K562 (cell line): ENCODE measurements at regions not wholly inside any gene's neighbourhood (a gene's known extent, or its start where the extent isn't known, plus 50 kb on each side); places are given as distances from the start of the nearest gene placed in this dataset.

Source experiments
- ARHGAP35 ChIP-seq: fragments of 450-650 bp; IDR thresholded peaks from 2 replicates; pipeline ENCODE4 v1.6.1; 2018; ENCODE audit not compliant: partially characterized antibody
- CHD1 ChIP-seq: fragments of 200-600 bp; sonication (generic); IDR thresholded peaks from one replicate; pipeline ENCODE4 v1.6.1; 2012; ENCODE audit warnings: mild to moderate bottlenecking, moderate library complexity, low read length, inconsistent platforms
- E4F1 ChIP-seq: fragments of 250-450 bp; sonication (Bioruptor Pico); IDR thresholded peaks from 2 replicates; pipeline ENCODE4 v1.5.0; 2021; ENCODE audit warnings: mild to moderate bottlenecking, borderline replicate concordance
- SIN3A ChIP-seq, 2 experiments: fragments of 150-350 bp in 1 of 2; IDR thresholded peaks; 2 replicates each; pipeline ENCODE4 v1.6.1; 2011 to 2016; ENCODE audit warnings: borderline replicate concordance in 2 of 2, low read depth in 2 of 2, low read length in 2 of 2, mild to moderate bottlenecking in 2 of 2, moderate library complexity in 2 of 2; ENCODE audit not compliant: control insufficient read depth in 1 of 2
- ZKSCAN1 ChIP-seq: fragments of 150-350 bp; IDR thresholded peaks from 2 replicates; pipeline ENCODE4 v1.6.1; 2016; ENCODE audit warnings: low read depth, low read length
- ZNF12 ChIP-seq: sonication (generic); formaldehyde crosslinking; IDR thresholded peaks from 2 replicates; pipeline ENCODE4 v1.4.0; 2020; ENCODE audit warnings: mild to moderate bottlenecking, missing genetic modification reagents
- ZNF384 ChIP-seq: IDR thresholded peaks from 2 replicates; pipeline ENCODE4 v1.6.1; 2012; ENCODE audit warnings: low read depth, low read length, improper control_type of control experiment
- ZNF764 ChIP-seq: fragments of 250-450 bp; sonication (Bioruptor Pico); IDR thresholded peaks from 2 replicates; pipeline ENCODE4 v1.4.0; 2020; ENCODE audit warnings: low read depth, mild to moderate bottlenecking, moderate library complexity
- ZSCAN29 ChIP-seq: fragments of 450-650 bp; IDR thresholded peaks from 2 replicates; pipeline ENCODE4 v1.6.1; 2017
- TF ChIP-seq, protein P1 (sequence below), 3 experiments: IDR thresholded peaks in 2 of 3; conservative IDR thresholded peaks in 1 of 3; 2 replicates each; pipeline ENCODE4 v1.5.1; 2011 to 2012; ENCODE audit warnings: low read length in 3 of 3, mild to moderate bottlenecking in 3 of 3, control low read depth in 2 of 3, improper control_type of control experiment in 1 of 3, inconsistent platforms in 1 of 3, low read depth in 1 of 3, mixed read lengths in 1 of 3, moderate library complexity in 1 of 3; ENCODE audit not compliant: insufficient read depth in 2 of 3

GRCh38 chr11:69887841-69888427, 68.7 kb upstream of the FGF3 start:
- TF ChIP-seq ZKSCAN1 (no peak), SIN3A (IDR thresholded peaks at IDR 0.05; ENCODE audit: borderline replicate concordance in 2 of 2, control insufficient read depth in 1 of 2, low read depth in 2 of 2, low read length in 2 of 2) (no peak), ZNF764 (no peak), E4F1 (no peak), ZSCAN29 (no peak), ARHGAP35 (no peak), CHD1 (no peak), ZNF384 (no peak), ZNF12 (no peak)
- TF ChIP-seq, protein P1, sequence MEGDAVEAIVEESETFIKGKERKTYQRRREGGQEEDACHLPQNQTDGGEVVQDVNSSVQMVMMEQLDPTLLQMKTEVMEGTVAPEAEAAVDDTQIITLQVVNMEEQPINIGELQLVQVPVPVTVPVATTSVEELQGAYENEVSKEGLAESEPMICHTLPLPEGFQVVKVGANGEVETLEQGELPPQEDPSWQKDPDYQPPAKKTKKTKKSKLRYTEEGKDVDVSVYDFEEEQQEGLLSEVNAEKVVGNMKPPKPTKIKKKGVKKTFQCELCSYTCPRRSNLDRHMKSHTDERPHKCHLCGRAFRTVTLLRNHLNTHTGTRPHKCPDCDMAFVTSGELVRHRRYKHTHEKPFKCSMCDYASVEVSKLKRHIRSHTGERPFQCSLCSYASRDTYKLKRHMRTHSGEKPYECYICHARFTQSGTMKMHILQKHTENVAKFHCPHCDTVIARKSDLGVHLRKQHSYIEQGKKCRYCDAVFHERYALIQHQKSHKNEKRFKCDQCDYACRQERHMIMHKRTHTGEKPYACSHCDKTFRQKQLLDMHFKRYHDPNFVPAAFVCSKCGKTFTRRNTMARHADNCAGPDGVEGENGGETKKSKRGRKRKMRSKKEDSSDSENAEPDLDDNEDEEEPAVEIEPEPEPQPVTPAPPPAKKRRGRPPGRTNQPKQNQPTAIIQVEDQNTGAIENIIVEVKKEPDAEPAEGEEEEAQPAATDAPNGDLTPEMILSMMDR (IDR thresholded peaks at IDR 0.05 in 2 of 3, conservative IDR thresholded peaks at IDR 0.05 in 1 of 3; ENCODE audit: insufficient read depth in 2 of 3, low read depth in 1 of 3, low read length in 3 of 3), result no peak
